Stomach (tissue), 4 donors: ENCODE measurements at regions not wholly inside any gene's neighbourhood (a gene's known extent, or its start where the extent isn't known, plus 50 kb on each side); places are given as distances from the start of the nearest gene placed in this dataset.

Experiments
- CTCF ChIP-seq, 7 experiments: fragments of 450-650 bp in 4 of 7; fragments of 200-600 bp in 3 of 7; sonication (generic) in 3 of 7; IDR thresholded peaks; one replicate each; pipeline ENCODE4 v1.5.1; 2016 to 2019; ENCODE audit warnings: antibody characterized with exemption in 7 of 7, control low read depth in 2 of 7, mild to moderate bottlenecking in 1 of 7
- EP300 ChIP-seq: sonication (generic); formaldehyde crosslinking; IDR thresholded peaks from one replicate; pipeline ENCODE4 v1.6.1; 2017; ENCODE audit warnings: antibody characterized with exemption
- POLR2AphosphoS5 ChIP-seq, 3 donors: sonication (generic); formaldehyde crosslinking; IDR thresholded peaks; one replicate each; pipeline ENCODE4 v1.6.1; 2016; ENCODE audit warnings: antibody characterized with exemption in 3 of 3

DNA sequence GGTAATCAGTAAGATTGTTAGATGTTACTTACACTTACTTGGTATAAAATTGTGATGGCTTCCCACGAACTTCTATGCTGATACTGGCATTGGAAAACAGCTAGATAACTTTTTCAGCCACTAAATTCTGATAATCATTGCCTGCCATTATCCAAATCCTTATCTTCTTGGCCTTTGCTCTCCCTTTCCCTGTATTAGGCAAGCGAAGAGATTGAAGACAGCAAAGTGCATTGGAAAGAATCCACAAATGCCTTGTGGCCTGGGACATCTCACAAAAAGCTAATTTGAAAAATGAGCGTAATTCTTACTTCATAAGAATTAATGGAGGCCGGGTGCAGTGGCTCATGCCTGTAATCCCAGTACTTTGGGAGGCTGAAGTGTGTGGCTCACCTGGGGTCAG lies 79.5 kb upstream of the MARCKS start:
- TF ChIP-seq EP300 (no peak), CTCF (IDR thresholded peaks at IDR 0.05) (no peak), POLR2AphosphoS5 (IDR thresholded peaks at IDR 0.05) (no peak)
